Stimulated activated CD4-positive, alpha-beta T cell treated with anti-CD3 and anti-CD28 coated beads, TNF-alpha, amount 100 ng/mL, for 48 hours (primary cell): ENCODE measurements at regions not wholly inside any gene's neighbourhood (a gene's known extent, or its start where the extent isn't known, plus 50 kb on each side); places are given as distances from the start of the nearest gene placed in this dataset.

Source experiments
- DNase-seq, 3 donors: peaks; one replicate each; pipeline ENCODE4 v3.0.0-alpha.2; 2020; ENCODE audit warnings: low read depth in 3 of 3

DNA sequence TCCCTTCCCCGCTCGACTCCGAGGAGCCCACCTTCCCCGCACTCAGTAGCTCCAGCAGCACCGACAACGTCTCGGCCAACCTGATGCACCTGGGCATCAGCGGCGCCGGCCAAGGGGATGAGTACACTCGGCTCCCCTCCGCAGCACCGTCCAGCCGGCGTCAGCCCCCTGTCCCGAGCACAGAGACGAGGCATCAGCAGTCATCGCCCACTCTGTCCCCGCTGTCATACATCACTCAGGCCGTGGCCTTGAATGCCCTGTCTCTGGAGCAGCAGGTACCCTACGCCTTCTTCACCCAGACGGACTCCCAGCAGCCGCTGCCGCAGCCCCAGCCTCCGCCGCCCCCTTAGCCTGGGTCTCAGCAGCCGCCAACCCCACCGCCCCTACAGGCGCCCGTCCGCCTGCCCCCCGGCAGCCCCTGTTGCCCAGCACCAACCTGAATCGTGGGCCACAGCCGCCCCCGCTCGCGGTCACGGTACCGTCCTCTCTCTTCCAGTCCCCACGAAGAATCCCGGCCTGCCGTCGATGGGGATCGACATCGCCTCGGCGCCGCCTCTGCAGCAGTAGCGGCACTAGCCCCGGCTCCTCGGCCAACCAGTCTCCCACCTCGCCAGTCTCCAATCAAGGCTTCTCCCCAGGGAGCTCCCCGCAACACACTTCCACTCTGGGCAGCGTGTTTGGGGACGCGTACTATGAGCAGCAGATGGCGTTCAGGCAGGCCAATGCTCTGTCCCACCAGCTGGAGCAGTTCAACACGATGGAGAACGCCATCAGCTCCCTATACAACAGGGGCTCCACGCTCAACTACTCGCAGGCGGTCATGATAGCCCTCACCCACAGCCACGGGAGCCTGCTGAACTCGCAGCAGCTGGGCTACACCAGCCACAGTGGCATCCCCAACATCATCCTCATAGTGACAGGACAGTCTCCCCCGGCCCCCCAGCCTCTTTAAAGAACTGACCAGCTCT is 1195.9 kb upstream of the CHAC2 start:
- DNase-seq = no peak

DNA sequence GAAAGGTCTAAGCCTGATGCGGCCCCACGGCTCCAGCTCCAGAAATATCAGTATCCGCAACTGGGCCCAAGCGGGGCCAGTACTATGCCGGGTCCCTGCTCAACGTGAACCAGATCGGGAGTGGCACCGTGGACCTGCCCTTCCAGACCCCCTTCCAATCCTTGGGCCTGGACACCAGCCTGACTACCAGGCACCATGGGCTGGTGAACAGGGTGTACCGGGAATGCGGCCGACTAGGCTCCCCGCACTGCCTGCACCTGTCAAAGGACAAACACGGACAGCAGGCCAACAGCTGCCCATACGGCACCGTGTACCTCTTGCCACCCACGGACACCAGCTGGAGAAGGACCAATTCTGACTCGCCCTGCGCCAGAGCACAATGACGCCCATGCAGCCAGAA is 1196.9 kb upstream of the CHAC2 start:
- DNase-seq = no peak

DNA sequence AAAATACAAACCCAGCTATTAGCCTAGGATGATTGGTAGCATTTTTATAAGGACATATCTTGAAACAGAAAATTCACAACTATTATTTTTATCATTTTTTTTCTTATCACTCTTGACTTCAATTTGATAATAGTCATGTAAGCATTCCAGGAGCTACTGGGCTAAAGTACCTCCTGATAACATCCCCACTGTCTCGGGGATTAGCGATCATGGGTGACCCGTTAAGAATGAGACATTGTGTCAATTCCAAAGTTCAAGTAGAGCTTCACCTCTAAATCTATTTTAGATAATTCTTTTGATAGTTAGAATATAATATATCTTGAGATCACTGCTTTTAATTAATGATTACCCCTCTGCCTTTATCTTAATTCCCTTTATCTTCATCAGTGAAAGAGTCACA is 1204.5 kb upstream of the CHAC2 start:
- no peak for DNase-seq

DNA sequence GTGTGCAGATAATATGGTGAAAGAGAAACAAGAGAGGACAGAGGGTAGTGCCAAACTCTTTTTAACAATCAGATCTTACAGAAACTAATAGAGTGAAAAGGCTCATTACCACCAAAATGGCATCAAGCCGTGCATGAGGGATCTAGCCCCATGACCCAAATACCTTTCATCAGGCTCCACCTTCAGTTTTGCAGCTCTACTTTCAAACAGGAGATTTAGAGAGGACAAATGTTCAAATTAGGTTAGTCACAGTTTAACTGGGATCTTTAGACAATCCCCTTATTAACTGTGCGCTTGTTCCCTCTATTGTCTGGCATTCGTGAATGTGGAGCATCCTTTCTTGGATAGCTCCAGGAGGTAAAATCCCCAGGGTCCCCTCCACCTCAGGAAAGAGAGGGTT is 1209.3 kb upstream of the CHAC2 start:
- DNase-seq = no peak

DNA sequence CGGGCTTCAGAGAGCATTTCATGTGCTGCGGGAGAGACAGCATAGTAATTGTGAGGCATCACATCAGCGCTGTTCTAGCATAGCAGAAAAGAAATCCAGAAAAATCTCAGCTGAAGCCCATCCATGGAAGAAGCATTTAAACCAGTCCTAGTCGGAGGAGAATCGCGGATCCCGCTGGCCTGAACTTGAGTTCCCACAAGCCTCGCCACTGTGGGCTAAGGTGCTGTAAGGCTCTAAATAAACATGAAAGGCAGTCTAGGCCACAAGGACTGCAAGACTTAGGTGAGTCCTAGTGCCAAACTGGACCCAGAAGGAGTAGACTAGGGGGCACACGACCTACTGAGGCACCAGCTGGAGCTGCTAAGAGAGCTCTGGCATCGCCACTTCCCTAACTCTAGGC is 1225.3 kb upstream of the CHAC2 start:
- no peak for DNase-seq

DNA sequence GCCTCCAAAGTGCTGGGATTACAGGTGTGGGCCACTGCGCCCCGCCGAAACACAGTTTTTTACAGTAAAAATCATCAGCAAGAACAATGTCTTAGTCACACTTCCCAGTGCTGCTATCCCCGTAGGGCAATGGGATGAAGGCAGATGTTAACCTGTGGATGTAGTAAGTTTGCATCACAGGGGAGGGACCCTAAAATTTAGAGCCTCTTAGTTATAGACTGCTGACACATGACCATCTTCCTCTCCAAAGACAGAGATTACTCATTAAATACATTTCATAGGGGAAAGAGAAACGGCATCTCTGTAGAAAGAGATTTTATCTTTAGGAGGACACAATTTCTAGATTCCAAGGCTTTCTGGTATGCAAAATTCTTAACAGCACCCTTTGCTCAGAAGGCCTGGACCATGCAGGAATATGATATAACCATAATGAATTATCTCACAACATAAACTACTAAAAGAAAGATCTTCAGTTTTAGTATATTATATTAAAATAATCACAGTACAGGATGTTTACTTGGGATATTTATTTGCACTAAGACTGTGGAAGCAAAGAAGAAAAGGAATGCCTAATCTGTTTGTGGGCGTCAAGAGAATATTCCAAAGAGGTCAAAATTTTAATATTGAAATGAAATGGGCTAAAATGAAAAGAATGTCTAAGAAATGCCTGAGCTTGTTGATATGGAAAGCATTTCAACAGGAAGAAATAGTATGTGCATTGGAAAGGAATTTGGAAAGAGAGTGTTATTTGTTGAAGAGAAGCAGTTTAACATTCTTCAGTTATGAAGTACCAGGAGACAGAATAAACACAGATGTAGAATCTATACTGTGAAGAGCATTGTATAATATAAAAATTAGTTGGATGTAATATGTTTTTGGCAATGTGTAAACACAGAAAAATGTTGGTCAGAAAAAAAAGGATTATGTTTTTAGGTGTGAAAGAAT is 1228.3 kb upstream of the CHAC2 start:
- no peak for DNase-seq

DNA sequence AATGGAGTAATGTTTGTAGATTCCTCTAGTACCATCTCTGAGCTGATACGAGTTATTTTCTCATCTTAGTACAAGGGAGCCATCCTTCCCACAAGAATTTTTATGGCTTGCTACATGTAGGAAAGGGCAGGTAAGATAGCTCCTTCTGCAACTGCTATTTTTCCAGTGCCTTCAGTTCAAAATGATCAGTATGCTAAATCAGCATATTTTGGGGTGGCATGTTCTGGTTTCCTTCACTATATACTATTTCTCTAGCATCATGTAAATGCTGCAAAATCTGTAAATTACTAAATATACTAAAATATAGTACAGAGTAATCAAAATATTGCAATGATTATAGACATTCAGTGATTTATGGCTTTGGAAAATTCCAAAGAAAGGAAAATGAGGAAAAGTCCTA is 1230.0 kb upstream of the CHAC2 start:
- DNase-seq = no peak

DNA sequence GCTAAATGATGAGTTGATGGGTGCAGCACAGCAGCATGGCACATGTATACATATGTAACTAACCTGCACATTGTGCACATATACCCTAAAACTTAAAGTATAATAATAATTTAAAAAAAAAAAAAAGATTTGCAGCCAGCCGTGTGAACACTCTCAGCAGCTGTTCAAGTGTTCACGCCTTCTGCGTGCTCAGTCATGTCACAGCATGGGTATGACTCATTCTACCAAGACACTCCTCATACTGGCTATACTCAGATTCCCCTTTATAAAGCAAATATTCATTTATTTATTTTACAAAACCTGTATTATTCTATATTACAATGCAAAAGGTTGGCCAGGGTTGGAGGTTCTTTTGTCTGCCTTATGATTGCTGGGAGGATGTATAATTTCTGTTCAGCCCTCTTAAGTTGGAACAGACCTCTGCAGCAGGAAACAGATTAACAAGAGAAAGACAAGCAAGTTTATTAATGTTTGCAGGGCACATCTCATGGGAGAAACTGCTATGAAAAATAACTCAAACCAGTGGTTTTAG is 1230.6 kb upstream of the CHAC2 start:
- DNase-seq = no peak

DNA sequence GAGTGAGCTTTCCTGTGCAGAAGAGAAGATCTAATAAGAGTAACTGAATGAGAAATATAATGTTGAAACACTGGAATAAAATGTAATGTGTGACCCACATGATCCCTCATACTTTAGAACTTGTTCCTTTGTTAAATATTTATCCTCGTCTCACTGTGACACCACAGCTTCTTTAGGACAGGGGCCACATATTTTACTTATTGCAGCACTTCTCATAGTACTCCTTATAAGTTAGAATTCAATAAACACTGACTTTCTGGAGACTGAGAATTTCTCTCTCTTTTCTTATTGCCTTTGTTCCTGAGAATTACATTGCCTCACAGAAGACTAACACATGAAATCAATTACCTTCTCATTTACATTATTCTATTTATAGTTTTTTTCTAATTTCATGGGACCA is 1234.6 kb upstream of the CHAC2 start:
- DNase-seq = no peak

DNA sequence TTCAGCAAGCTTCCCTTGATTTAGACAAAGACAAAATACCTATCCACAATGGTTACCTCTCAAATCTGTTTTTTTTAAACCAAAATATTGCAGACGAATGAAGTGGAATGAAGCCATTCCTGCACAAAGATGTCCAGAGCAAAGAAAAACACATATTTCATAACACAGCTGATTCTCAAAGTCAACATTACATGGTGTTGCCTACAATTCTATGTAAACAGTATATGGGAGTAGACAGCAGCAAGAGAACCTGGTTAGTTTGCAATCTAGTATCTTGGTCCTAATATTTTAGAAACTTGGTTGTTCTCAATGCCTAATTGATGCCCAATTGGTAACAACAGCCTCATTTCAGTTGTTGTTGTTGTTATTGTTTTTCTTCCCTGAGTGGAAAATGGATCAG is 1240.9 kb upstream of the CHAC2 start:
- DNase-seq = no peak

DNA sequence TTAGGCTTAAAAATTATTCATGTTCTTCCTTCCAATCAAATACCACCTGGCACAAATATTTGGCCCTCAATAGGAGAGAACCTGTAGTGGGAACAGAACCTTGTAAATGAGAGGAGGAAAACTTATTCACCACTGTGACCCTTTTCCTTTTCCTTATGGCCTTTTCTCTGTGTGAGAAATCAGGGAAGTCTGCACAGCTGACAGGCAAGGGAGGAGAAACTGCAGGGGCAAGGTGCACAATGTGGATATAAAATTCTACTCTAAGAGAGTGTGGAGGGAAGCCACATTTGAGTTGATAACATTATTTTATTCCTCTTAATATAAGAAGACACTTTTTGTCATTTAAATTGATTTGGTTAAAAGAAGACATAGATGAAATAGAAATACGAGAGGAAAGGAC is 1247.0 kb upstream of the CHAC2 start:
- no peak for DNase-seq

DNA sequence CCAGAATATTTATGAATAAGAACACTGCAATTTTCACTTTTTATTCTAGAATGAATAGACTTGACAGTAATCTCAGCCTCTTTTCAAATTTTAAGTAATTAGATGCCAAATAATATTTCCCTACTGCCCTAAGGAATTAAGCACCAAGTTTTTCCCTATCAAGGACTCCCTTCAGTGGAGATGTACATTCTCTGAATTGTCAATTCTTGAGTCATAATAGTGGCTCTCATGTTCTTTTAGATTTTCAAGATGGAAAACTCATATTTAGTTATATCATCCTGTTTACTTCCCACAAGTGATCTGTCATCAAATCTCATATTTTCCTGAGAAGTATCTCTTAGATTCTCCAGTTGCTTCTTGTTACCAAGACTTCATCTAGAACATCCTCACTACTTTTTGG is 1248.9 kb upstream of the CHAC2 start:
- no peak for DNase-seq

DNA sequence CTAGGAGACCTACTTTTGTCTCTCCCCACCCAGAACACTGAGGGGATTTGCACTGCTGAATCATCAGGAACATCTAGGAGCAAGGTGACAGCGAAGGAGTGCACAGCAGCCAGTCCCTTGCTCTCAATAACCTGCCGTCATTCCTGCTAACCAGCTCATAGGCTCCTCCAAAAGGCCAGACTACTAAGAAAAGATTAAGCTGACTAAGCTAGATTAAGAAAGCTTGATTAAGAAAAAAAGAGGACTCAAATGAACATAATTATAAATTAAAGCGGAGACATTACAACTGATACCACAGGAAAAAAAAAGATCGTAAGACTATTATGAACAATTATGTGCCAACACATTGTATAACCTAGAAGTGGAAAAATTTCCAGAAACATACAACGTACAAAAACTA is 1254.8 kb upstream of the CHAC2 start:
- DNase-seq = no peak

DNA sequence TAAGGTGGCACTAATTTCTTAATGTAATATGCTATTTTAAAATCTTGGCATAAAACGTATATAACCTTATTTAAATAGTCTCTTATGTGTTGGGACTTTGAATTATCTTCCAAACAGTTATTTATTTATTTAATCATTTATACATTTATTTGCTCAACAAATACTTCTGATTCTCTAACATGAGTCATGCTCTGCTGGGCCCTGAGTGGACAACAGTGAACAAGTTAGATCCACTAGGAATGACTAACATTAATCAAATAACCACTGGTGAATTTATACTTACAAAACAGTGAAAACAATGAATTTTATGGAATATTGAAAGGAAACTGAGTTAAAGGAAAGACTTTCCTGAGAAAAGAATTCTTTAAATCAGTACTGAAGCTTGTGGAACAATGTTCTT is 1257.2 kb upstream of the CHAC2 start:
- no peak for DNase-seq

DNA sequence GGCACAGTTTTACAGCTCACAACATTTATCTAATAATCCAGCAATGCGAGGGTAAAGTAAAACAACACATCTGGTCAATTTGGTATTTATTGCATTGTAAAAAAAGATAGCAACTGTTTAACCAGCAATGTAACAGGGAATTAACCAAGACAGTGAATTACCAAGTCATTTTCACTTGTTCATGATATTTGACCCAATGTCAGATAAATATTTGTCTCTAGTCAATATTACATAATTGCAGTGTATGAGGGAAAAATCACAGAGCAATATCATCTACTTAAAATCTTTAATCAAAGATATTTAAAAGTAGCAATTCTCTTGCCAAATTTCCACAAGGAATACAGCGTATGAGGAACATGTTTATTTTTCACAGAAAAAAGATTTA is 1265.1 kb upstream of the CHAC2 start:
- no peak for DNase-seq

DNA sequence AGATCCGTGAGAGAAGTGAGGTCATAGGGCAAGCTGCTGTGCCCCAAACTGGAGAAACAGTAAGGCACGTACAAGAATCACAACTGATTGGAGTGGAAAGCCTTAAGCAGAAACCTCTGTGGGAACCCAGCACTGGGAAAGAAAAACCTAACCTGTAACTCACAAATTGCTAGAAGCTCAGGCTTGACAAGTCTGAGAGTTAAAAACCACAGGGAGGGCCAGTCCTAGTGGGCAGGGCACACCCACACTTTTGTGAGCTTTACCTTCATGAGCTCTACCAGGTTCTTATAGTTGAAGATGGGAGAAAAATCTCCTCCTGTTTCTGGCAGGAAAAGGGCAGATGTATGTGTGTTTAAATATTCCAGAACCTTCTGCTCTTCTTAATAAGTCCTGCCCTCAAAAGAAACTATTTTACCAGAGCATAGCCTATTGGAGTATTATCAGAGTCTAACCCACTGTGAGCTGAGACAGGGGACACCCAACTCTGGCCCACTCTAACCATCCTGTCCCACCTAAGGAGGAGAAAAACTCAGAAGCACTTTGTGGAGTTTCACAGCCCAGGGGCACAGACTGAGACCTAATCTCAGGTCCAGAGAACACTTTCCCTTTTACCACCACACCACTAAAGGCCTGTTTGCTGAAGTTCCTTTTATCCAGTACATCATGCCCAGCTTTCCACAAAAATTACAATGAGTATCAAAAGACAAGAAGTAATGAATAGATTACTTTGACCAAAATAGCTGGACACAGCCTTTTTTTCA is 1265.7 kb upstream of the CHAC2 start:
- DNase-seq = no peak

DNA sequence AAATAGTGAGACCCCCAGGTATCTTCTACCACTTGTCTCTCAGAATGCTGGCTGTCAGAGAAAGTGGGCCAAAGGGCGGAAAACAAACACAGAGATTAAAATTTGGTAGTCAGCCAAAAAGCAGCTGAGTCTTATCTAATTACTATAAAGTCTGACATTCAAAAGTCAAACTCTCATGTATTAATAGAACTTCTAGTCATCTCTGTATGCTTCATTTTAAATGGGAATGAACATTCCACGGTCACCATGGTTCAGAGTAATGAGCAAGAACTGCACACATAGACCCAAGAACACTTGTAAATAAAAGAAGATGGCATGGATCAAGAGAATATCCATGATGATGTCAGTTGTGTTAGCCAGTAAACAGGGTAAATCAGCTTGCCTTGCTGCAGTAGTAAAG is 1267.0 kb upstream of the CHAC2 start:
- DNase-seq = no peak

DNA sequence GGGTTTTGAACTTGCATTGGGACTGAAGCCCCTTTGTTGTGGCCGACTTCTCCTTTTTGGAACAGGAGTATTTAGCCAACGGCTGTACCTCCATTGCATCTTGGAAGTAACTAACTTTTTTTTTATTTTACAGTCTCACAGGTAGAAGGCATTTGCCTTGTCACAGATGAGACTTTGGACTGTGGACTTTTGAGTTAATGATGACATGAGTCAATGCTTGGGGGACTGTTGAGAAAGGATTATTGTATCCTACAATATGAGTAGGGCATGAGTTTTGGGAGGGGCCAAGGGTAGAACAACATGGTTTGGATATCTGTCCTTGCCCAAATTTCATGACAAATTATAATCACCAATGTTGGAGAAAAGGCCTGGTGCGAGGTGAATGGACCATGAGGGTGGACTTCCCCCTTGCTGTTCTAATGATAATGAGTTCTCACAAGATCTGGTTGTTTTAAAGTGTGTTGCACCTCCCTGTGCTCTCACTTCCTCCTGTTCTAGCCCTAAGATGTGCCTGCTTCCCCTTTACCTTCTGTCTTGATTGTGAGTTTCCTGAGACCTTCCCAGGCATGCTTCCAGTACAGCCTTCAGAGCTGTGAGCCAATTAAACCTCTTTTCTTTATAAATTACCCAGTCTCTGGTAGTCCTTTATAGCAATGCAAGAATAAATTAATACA is 1269.4 kb upstream of the CHAC2 start:
- DNase-seq = no peak

DNA sequence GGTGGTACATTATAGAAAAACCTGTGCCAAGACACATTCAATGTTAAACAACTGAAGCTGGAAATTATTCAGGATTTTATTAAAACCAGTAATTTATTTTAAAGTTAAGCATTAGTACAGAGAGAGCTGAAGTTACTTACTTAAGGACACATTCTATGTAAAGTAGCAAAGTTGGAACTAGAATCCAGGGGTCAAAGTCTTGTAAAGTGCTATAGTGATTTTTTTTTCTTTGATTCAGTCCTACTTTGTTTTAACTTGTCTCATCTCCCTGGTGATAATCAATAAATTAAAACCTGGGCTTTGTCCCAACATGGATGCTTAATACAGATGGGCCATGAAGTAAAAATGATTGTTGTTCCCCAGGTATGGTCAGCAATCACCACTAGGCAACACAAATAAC is 1271.8 kb upstream of the CHAC2 start:
- DNase-seq = no peak

DNA sequence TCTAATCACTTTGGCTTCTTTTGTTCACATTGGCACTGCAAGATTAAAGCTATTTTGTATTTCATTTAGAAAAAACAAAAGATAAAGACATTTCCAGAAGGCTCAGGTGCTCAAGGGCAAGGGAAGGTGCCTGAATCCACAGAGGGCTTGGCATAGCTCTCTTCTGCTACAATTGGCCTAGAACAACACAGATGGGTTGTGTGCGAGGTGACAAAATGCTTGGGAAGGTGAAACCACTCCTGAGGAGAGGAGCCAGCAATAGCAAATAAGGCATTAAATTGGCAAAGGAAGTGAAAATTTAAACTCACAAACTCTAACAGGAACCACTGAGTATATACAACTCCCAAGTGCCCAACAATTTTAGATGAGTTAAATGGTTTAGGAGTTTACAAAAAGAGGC is 1290.4 kb upstream of the CHAC2 start:
- no peak for DNase-seq

DNA sequence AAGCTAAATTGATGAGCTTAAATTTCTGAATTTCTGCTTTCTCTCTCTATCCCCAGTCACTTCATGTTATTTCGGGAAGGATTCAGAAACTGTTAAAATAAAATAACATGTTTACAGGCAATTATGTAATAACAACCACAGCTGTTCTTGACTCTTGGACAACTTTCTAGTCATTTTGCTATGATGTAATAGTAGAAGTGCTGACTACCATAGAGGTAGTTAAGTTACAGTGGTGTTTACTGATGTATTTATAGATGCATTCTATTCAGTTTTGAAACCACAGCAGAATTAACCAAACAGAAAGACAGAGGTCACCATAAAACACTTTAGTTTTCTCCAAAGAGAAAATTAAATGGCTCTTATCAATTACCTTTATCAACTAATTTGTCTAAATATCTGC is 1292.0 kb upstream of the CHAC2 start:
- DNase-seq = no peak
